Right lung (tissue), 2 donors: ENCODE measurements at regions not wholly inside any gene's neighbourhood (a gene's known extent, or its start where the extent isn't known, plus 50 kb on each side); places are given as distances from the start of the nearest gene placed in this dataset.
"Not testable (repeated sequence)": the region's sequence is repeated elsewhere in the genome, so short reads cannot be mapped to it uniquely, and the experiment has no call there.

Experiments
- DNase-seq, 2 donors: peaks; one replicate each; pipeline ENCODE4 v3.0.0-alpha.2; 2013

DNA sequence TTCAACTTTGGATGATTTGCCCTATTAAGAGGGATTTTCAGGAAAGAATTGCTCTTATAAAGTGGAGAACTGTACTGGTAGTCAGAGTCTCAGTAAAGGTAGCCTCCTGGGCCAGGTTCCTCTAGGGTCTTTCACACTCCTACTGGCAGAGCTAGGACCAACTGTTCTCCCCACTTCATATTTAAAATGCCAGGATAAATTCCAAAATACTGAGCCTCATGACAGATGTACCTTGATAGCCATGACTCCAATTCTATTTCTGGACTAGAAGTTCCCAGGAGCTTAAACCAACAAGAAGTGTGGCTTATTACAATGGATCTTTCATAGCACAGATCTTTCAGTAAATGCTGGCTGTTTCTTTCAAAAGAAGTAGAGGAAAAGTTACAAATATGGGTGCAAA lies 126.5 kb downstream of the C12orf75 start:
- DNase-seq = no peak

DNA sequence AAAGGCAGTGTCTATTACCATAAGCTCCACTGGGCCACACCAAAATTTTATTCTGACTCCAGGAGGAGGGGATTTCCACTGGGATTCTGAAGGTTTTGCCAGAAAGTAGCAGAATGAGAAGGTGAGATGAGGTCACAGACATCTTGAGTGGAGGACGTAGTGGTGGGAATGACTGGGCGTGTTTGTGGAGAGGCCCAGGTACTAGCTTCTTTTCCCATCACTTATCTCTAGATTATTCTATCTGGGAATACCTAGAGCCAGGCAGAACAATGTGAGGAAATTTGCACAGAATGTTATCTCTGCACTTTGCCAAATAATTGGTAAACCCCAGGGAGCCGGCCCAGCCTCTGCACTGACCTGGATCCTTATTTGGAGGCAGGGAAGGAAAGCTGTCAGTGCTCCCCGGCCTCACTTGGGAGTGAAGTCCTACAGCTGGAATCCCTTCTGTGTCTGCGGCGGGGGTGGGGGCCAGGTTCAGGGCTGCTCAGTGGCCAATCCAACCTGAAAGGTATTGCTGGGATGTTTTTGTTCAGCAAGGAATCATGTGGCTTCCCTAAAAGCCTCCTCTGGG lies 129.4 kb downstream of the C12orf75 start:
- DNase-seq = no peak

DNA sequence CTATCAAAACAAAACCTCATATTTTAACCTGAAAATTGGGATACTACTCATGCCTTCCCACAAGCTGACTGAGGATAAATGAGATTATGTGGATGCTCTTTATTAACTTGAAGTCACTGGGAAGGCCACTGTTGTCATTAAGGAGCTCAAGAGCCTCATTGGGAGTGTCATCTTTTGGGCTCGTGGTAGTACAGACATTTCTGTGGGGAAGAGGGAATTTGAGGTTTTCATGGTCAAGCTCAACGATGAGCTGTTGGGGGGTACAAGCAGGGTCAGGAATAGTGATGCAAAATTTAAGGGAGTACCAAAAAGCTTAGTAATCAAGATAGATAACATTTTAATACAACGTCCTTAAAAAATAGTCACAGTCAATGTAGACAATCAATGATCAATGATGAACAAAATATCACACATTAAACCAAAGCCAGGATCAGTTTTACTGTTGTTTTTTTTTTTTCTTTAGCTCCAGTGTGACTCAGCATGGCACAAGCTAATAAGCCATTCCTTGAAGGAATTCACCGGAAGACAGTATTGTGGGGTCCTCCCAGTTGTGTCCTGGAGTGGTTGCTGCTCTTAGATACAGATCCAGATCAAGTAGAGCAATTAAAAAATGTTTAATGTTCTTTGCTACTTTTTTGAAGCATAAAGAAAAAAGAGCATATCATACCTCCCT lies 130.9 kb downstream of the C12orf75 start:
- no peak for DNase-seq

DNA sequence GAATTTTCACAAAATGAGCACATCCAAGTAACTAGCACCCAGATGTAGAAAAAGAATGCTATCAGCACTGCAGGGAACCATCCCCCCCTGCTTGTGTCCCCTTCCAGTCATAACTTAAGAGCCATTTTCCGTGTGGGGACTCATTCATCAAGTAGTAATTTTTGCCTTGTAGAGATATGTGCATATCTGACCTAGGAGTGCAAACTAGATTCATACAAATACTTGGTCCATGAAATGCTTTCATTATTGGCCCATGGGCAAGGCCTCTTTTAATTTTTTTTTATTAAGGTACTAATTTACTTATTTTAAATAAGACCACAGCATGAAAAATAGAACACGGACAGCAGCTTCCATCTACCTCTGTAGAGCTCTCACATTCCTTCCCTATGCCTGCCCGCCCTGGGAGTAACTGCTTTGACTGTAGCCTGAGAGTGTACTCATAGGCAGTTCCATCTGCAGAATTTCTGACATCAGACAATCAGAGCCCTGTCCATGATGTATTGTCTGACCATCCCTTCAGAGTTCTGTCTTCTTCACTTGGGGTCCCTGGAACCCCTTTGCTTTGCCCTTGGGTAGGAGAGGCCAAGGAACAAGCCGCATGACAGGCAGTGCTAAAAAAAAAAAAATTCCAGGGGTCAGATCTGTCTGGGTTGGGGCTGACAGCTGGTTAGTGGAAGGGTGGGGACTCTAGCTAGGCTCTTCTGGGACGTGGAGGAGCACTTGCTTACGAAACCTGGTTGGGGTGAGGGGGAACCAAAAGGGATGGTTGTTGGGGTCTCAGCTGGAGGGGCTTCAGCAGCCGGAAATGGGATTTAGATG lies 131.7 kb downstream of the C12orf75 start:
- no peak for DNase-seq

DNA sequence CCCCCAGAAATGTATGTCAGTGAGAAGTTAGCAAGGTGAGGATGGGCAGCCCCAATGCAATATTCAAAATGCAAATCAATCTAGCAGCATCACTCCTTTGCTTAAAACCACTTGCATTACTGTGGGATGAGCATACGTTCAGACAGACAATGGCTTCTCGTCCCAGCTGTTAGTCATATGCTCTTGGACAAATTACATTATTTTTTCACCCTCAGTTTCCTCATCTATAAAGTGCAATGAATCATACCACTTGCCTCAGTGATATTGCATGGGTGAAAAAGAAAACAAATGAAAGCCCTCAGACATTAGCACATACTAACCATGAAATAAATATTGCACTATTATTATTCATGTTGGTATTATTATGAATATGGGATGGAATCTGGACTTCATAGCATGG lies 132.3 kb downstream of the C12orf75 start:
- DNase-seq = no peak

DNA sequence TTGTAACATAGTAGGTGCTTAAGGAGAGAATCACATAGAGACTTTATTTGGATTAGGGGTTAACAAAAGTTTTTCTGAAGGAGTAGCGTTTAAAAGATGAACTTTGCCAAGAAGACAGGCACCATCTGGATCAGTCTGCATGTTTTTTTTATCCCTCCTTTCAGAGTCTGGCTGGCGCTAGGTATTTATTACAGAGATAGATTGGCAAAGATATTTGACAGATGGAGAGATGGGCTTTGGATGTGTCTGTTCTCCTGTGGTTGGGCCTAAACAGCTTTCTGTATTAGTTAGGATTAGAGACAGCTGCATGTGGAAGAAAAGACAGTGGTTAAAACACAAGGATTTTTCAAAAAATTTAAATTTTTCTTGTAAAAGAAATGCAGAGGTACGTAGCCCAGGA lies 133.9 kb downstream of the C12orf75 start:
- DNase-seq = no peak

DNA sequence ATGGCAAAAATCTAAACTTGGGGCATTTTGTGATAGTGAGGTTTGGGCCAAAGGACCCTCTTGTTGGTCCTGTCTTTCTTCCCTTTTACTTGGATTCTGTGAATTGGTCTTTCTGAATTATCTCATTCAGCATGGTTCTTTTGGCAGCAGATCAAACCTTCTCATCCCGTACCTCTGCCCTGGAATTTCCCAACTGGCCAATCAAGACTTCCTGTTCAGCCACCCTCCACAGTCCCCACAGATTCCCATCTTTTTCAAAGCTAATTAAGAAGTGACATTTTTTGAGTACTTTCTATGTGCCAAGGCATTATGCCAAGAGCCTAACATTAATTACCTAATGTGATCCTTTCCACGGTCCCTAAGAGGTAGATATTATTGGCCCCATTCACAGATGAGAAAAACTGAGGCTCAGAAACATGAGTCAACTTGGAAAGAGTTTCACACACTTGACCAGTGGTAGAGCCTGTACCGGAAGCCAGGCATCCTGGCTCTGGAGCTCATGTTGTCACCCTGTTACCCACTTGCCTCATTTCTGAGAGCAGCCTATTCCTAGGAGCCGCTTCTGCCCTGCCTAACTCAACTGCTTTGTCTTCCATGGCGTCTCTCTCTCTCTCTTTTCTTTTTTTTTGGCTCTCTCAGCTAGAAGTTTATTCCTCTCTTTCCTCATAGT lies 135.9 kb downstream of the C12orf75 start:
- DNase-seq = no peak

DNA sequence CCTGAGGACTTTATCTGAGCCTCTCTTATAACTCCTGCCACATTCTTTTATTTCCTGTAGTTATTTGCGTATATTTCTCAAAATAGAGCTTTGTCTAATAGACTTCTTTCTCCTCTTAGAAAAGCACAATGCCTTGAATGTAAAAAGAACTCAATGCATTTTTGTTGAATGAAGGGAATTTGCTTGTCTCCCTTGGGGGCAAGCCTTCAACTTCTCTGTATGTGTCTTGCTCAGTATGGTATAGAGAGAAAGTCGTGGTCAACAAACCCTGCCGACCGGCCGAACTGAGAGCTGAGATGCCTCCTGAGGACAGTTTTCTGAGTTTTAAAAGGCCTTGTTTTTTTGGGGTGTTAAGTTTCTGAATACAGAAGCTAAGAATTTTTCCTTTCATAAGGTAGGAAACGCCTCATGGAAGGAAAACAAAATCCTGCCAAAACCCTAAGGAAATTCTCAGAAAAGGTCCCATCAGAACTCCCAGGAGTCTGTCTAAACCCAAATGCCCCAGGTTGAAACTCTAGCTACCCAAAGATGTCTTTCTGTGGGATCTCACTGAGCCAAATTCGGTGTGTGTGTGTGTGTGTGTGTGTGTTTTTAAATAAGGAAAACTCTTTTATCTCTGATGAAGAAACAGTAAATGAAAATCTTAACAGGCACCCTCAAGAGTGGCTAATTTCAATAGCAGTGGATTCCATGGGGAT lies 136.6 kb downstream of the C12orf75 start:
- DNase-seq = no peak

DNA sequence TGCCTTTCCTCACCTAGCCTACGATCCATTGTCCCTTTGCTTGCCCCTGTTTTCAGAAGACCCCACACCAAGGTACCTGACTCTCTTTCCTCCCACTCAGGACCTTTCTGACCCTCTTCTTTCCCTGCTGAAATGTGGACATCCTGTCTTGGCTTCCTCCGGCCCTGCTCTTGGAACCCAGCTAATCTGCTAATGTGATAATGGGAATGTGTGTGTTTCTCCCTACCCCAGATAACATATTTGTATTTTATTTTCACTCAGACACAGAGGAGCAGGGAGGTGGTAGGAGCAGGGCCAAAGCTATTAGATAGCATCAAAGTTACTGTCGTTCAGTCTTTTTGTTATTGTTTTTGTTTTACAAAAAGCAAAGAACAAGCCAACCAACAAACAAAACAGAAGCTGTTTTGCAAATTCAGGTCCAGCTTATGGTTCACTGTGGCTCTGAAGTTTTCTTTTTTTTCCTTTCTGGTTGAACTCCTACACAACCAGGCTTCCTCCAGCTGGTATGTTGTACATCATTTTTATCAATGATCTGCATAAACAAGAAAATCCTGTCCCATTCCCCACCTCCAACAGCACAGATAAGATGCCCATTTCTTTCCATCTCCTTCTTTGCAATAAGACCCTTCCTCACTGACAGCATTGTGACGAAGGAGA lies 137.3 kb downstream of the C12orf75 start:
- no peak for DNase-seq

DNA sequence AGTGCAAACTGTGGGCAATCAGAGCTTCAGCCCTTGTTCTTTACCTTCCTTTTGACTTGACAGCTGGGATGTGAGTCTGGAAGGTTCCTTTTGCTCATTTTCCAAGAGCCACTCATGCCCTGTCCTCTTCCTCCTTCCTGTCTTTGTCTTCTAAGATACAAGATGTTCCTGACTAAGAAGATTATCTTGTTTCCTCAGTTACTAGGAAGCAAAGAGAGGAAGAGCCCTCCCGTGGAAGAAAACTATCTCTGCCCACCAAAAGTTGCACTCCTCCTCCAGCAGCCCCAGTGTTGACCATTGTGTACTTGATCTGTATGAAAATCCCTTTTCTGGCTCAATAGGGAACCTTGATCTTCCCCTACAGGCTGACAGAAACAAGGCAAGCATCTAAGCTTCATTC lies 138.0 kb downstream of the C12orf75 start:
- DNase-seq = no peak

DNA sequence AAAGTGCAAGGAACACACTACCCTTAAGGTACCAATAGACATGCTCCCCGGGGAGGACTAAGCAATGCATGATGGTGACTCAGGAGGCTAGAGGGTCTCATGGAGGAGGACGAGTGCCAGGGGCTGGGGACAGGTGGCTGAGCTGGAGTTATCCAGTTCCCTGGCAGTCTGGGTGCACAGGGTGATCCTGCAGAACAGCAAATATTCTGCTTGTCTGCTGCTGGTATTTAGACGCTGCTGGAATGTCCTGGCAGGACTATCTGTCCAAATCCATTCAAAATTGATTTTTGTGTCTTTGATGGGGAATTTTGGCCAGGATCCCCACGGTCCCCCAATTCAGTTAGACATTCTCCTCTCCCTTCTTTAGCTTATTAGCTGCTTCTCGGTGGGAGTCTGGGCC lies 138.7 kb downstream of the C12orf75 start:
- no peak for DNase-seq

DNA sequence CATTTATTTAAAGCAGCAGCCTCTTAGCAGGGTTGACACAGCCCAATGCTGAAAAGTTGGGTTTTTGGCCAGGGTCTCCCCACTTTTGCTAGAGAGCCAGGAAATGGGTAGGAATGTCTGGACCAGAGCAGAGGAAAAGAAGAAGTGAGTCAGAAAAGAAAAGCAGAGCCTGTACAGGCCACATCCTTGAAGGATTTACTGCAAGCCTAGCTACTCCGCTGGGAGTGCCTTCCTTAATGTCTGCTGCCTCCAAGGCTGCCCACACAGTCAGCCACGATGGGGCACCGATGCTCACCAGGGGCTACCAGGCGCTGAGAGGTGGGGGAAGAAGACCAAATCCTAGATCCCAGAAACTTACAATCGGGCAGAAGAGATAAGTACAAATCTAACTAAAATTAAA lies 139.2 kb downstream of the C12orf75 start:
- no peak for DNase-seq

DNA sequence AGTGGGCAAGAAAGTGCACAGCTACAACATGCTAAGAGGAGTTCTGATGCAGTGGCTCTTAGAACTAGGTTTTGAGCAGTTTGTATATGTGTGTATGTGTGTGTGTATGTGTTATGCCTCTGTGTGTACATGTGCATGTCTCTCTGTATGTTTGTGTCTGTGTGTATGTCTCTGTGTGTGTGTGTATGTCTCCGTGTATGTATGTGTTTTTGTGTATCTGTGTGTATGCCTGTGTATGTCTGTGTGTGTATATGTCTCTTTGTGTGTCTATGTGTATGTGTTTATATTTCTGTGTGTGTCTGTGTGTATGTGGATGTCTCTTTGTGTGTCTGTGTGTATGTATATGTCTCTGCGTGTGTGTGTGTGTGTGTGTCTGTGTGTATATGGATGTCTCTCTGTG lies 139.6 kb downstream of the C12orf75 start:
- DNase-seq = no peak

DNA sequence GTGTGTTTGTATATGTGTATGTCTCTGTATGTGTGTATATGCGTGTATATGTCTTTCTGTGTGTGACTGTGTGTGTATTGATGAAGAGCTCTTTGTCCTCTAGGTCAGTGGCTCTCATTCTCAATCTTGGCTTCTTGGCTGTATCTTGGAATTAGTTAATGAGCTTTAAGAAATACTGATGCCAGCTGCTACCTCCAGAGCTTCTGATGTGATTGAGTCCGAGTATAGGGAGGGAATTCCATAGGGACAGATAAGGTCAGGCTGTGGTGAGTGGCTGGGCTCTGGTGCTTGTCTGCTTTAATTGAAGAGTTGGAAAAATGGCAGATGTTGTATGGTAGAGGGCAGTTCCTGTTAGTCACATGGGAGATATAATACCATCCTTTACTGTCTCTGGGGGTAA lies 140.1 kb downstream of the C12orf75 start:
- no peak for DNase-seq

DNA sequence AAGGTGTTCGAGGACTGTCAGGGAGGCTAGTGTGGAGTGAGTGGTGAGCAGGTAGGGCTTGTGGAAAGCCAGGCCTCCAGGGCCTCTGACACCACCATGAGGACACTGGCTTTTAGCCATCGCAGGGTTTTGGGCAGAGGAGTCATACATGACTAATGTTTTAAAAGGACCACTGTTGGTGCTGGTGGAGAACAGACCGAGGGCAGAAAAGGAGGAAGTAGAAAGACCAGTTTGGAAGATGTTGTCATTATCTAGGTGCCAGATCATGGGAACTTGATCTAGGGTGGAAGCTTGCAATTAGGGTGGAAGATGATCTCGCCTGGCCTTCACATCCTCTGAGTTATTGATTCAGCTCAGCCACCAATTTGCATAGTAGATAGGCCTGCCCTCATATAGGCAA lies 144.2 kb downstream of the C12orf75 start:
- no peak for DNase-seq

DNA sequence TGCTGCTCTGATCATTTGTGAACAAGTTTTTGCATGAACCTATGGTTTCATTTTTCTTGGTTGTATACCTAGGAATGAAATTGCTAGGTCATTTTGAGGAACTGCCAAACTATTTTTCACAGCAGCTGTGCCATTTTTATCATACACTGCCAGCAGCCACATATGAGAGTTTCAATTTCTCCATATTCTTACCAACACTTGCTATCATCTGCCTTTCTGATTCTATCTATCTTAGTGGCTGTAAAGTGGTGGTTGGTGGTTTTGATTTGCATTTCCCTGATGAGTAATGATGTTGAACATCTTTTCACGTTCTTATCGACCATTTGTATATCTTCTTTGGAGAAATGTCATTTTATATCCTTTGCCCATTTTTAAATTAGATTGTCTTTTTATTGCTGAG lies 146.1 kb downstream of the C12orf75 start:
- no peak for DNase-seq

DNA sequence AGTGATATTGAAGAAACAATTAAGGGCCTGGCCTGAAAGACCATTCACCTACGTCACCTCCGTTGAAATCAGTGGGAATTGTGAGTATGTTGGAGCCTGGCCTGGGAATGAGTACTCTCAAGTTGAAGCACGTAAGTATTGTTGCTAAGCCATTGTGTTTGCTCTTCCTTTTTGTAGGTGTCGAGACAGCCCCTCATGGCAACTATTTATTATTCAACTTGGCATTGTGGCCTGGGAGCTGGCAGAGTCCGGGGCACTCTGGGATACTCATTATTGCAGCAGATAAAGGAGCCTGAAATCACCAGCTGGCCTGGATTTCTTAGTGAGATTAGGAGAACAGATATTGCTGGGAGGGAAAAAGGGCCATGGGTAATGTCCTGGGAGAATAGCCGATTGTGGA lies 147.4 kb downstream of the C12orf75 start:
- no peak for DNase-seq

DNA sequence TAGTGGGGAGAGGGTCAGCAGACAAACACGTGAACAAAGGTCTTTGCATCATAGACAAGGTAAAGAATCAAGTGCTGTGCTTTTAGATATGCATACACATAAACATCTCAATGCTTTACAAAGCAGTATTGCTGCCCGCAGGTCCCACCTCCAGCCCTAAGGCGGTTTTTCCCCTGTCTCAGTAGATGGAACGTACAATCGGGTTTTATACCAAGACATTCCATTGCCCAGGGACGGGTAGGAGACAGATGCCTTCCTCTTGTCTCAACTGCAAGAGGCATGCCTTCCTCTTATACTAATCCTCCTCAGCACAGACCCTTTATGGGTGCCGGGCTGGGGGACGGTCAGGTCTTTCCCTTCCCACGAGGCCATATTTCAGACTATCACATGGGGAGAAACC lies 148.3 kb downstream of the C12orf75 start:
- not testable (repeated sequence) for DNase-seq

DNA sequence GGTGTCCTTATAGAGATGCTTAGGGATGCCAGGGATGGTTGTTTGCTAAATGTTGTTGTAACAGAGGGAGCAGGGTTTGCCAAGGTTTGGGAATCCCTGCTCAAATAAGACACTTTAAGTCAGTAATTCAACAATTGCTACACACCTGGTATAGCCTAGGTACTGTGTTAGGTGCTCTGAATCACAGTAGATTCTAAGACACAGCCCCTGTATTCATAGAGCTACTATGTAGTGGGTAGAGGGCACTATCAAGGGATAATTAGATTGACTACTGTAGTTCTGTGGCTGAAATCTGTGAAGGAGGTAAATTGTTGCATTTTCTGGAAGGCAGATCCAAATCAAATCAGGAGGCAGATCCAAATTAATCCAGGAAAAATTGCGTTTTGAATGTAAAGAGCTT lies 149.2 kb downstream of the C12orf75 start:
- no peak for DNase-seq

DNA sequence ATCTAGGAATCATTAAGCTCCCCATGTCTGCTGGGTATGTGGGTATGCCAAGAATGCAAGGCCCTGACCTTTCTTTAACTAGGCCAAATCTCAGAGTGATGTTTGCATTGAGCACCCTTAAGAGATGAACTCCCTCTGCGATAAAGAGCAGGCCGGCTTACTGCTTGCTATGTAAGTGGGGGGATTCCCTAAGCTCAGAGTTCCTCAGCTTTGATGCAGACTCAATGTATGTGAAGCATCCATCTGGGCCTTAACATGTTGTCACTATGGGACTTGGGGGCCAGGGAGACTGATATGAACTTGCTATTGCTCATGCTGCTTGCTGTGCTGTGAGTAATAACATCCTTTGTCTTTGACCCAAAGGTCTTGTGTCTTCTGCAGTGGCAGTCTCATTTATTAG lies 149.7 kb downstream of the C12orf75 start:
- no peak for DNase-seq
